Stimulated activated CD8-positive, alpha-beta memory T cell treated with anti-CD3 and anti-CD28 coated beads, Interleukin-15, amount 100 ng/mL, for 24 hours (primary cell): ENCODE measurements at regions not wholly inside any gene's neighbourhood (a gene's known extent, or its start where the extent isn't known, plus 50 kb on each side); places are given as distances from the start of the nearest gene placed in this dataset.
"Not testable (repeated sequence)": the region's sequence is repeated elsewhere in the genome, so short reads cannot be mapped to it uniquely, and the experiment has no call there.

ENCODE experiments used
- DNase-seq: peaks from one replicate; pipeline ENCODE4 v3.0.0-alpha.2; 2020; ENCODE audit warnings: low read depth

DNA sequence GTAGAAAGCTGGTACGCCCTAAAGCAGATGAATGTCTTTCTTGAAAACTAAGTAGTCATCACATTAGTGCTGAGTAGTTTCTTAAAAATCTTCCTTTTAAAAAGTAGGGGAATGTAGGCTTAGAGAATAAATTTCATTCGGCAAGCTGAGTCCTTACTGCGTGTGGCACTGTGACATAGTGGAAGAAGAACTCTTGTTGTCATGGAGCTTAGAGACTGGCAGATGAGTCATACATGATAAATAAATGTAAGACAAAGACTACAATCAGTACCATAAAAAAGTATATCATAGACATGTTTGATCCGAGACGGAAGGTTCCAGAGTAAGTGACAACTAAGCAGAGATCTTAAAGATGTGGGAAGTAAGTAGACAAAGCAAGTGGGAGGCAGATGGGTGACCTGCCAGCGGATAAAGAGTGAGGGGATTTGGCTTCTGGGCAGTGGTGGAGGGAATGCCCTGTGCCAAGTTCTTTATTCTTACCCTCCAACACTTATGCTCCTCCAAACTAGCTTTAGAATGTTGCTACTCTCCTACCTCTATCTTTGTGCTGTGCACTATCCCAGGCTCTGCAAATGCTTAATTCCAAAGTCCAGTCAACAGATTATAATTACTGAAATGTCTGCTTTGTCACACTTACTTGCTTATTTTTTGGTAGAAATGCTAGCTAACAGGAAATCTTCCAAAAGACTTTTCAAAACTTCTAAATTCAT is 608.5 kb upstream of the USP24 start:
- DNase-seq, result no peak

DNA sequence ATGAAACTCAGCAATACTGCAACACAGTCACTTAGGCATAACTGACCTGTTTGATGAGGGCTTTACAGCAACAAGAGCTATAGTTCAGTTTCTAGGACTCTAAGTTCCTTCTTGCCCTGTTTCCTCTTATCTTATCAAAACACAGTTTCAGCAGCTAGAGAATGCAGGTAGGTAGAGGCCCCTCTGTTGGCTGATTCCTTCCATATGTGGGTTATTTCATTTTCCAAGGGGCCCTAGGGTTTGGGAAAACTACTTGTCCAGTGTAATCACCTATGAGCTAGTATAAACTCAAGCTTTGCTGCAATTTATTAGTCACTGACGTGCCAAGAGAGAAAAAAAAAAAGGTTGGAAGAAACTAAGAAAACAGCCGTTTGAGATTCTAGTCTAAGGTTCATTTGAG is 607.7 kb upstream of the USP24 start:
- DNase-seq, result no peak

GRCh38 chr1:55821234-55821633 is 606.1 kb upstream of the USP24 start:
- no peak for DNase-seq

DNA sequence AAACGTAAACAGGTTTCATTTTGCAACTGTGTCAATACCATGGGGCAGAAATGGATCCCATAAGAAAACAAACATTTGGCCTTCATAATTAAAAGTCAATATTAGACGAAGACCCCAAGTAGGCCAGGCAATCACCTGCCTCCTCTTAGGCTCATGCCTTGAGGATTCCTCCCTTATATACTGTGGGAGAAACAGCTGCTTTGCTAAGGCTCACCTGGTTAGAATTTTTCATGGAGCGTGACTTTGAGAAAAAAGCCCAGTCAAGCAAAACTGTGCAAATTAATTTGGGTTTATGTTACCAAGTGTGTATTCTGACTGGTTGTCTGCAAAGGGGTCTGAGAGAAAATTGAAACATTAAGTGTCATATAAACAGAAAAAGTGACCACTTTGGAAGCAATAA is 605.3 kb upstream of the USP24 start:
- DNase-seq, result no peak

DNA sequence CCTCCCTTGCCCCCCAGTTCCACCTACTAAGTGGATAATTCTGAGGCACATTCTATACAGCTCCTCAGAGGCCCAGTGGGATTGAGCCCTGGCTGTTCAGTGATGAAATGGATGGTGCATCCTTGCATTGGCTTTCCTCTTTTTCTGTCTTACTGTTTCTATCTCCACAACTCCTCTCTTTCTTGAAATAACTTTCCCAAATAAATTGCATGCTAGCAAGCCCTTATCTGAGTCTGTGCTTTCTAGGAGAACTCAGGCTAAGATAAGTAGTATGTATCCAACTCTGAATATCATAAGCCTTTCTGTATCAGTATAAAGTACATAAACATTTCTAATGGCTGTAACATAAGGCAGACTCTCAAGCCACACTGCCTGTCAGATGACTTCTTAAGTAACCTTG is 603.8 kb upstream of the USP24 start:
- no peak for DNase-seq

DNA sequence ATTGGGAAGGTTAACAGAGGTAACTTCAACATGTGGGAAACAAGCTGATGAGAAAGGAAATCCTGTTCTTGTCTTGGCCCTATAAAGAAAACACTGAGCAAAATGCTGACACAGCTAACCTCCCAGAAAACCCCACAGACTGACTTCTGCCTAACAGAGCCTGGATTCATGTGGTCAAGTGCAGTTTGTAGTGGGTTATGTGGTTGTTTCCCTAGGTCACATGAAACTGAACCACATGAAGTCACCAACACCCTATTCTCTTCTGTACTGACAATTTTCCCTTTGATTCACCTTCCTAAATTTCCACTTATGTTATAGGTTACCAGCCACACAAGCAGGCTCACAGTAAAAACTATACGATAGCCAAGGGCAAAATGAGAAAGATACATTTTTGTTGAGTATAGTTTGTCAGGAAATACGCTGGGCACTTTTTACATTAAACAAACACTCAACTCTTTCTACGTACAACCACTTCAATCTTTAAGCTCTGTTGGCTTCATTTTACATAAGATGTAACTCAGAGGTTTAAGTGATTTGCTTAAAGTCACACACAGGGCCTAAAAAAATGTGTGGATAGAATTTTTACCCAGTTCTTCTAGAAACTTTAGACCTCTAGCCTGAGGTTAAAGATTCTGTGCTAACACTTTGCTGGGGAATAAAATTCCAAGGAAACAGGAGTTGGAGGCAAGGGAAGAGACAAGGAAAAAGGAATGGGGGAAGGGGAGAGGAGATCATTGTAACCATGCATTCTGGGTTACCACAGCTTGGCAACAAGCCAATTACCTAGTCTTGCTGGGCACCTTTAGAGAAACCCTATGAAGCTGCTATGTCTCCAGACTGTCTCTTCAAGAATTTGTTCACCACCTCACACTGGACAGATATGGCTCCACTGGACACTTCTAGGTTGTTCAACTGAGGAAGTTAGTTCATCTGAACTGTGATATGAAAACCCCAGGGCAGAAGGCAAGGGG is 601.6 kb upstream of the USP24 start:
- DNase-seq, result no peak

DNA sequence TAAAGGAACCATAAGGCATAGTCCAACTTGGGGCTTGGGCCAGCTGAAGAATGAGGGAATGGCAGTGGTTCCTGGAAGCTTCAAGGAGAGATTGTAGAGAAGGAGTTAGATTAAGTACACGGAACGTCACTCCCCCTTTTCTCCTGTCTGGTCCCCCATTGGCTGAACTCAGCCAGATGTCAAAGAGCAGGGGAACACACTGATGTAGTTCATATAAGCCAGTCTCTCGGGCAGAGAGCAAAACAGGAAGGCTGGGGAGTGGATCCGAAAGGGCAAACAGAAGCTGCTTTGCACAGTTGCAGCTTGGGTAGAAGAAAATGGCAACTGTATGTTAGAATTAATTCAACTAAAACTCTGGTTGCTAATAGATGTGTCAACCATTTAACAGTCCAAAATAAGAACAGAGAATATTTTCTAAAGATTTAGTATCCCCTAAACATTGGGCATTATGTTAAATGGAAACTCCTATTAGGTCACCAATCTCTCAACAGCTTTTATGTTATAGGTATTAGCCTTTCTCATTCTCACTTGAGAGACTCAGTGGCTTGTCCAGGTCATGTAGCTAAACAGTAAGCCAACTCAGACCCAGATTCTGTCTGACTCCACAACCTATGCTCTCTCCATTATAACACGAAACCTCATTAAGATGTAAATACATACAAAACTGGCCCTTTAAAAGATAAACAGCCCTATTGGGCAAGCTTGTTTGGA is 600.7 kb upstream of the USP24 start:
- no peak for DNase-seq

DNA sequence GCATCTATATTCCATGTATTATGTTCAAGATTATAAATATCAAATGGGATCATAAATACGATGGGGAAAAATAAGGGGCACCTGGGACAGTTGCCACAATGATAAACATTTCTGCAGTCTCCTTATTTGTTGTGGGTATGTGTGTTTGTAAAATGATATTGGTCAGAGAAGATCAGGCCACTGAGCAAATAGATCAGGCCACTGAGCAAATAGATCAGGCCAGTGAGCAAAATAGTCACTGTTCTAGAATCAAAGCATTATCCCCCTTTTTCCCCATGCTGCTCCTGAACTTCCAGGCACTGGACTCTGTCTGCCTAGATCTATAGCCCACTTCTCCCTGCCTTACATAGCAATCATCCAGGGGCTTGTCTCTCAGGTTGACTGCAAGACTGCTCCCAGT is 599.8 kb upstream of the USP24 start:
- DNase-seq, result no peak

- no peak for DNase-seq
Measured at GRCh38 chr1:55813618-55814017, 598.5 kb upstream of the USP24 start.

- DNase-seq, result no peak
Measured at GRCh38 chr1:55812281-55812680, 597.1 kb upstream of the USP24 start.

DNA sequence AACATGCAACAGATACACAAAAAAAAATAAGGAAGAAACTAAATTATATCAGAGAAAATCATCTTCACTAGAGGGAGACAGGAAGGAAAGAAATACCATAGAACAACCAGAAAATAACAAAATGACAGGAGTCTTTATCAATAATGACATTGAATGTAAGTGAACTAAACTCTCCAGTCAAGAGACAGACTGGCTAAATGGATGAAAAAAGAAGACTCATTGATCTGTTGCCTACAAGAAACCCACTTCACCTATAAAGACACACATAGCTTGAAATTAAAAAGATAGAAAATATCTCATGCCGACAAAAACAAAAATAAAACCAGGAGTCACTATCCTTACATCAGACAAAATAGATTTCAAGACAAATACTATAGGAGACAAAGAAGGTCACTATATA is 593.1 kb upstream of the USP24 start:
- no peak for DNase-seq

GRCh38 chr1:55803429-55803828 is 588.3 kb upstream of the USP24 start:
- DNase-seq, result no peak

DNA sequence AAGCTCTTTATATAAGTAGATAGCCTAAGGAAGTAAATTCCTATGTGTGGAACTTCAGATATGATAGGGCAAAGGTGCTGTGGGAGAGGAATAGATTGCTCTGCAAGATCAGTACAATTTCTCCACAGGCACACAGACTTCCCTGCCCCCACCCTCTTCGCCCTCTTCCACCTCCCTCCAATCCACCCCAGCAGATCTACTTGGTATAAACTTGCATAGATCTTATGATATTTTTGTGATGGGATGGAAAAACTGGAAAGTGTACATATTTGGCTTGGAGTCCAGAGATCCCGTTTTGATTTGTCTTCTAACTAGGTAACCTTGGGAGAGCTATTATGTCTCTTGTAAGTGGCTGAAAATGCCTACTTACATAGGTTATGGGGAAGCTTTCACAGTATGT is 586.3 kb upstream of the USP24 start:
- no peak for DNase-seq

- DNase-seq, result no peak
Measured at GRCh38 chr1:55800503-55800902, 585.3 kb upstream of the USP24 start.

DNA sequence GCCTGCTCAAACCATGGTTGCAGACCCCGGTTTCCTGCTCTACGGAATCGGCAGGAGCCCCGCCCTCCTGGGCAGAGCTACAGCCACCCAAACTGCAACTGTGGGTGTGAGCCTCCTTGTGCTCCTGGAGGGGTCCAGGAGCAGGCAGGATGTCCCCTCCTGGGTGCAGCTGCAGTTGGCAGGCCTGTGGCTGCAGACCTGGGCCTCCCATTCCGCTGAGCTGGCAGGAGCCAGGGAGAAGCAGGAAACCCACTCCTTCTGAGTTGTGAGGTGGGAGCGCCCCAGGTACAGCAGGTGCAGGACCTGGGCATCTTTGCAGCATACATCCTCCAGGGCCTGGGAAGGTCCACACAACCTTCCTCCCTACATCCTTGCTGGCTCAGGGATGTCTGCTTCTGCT is 578.7 kb upstream of the USP24 start:
- no peak for DNase-seq

- no peak for DNase-seq
Measured at GRCh38 chr1:55792870-55793269, 577.7 kb upstream of the USP24 start.

- DNase-seq, result no peak
Measured at GRCh38 chr1:55789466-55789865, 574.3 kb upstream of the USP24 start.

- no peak for DNase-seq
Measured at GRCh38 chr1:55786396-55786795, 571.2 kb upstream of the USP24 start.

GRCh38 chr1:55784941-55785450 is 569.8 kb upstream of the USP24 start:
- DNase-seq, result not testable (repeated sequence)

- DNase-seq, result no peak
Measured at GRCh38 chr1:55781944-55782482, 566.8 kb upstream of the USP24 start.

GRCh38 chr1:55781003-55781402 is 565.8 kb upstream of the USP24 start:
- no peak for DNase-seq

- no peak for DNase-seq
Measured at GRCh38 chr1:55777545-55777944, 562.4 kb upstream of the USP24 start.
